RPMI8226 (cell line): ENCODE measurements at regions not wholly inside any gene's neighbourhood (a gene's known extent, or its start where the extent isn't known, plus 50 kb on each side); places are given as distances from the start of the nearest gene placed in this dataset.
"Not testable (repeated sequence)": the region's sequence is repeated elsewhere in the genome, so short reads cannot be mapped to it uniquely, and the experiment has no call there.

Experiments used
- DNase-seq: peaks from one replicate; pipeline ENCODE4 v3.0.0-alpha.2; 2015

- DNase-seq: no peak
Measured at GRCh38 chr13:40053401-40053800, 397.9 kb downstream of the COG6 start.

GRCh38 chr13:40054422-40054821 is 399.0 kb downstream of the COG6 start:
- DNase-seq: not testable (repeated sequence)

GRCh38 chr13:40056898-40057619 is 401.6 kb downstream of the COG6 start:
- no peak for DNase-seq

GRCh38 chr13:40058757-40059236 is 403.3 kb downstream of the COG6 start:
- DNase-seq: no peak

GRCh38 chr13:40059540-40060232 is 404.2 kb downstream of the COG6 start:
- DNase-seq: no peak

GRCh38 chr13:40060296-40061007 is 405.0 kb downstream of the COG6 start:
- DNase-seq: peak; percentile 60

- peak; percentile 62 for DNase-seq
Measured at GRCh38 chr13:40061466-40062450, 406.3 kb downstream of the COG6 start.

GRCh38 chr13:40063278-40063698 is 407.8 kb downstream of the COG6 start:
- DNase-seq: no peak

GRCh38 chr13:40063703-40064102 is 408.2 kb downstream of the COG6 start:
- DNase-seq: no peak

- DNase-seq: no peak
Measured at GRCh38 chr13:40064154-40065097, 409.0 kb downstream of the COG6 start.

- peak; percentile 45 for DNase-seq
Measured at GRCh38 chr13:40069173-40070044, 413.9 kb downstream of the COG6 start.

- DNase-seq: no peak
Measured at GRCh38 chr13:40070357-40070756, 414.9 kb downstream of the COG6 start.

GRCh38 chr13:40072663-40073120 is 417.2 kb downstream of the COG6 start:
- DNase-seq: no peak

GRCh38 chr13:40074338-40074737 is 418.9 kb downstream of the COG6 start:
- no peak for DNase-seq

GRCh38 chr13:40075281-40075680 is 419.8 kb downstream of the COG6 start:
- no peak for DNase-seq

- DNase-seq: no peak
Measured at GRCh38 chr13:40076765-40077362, 421.4 kb downstream of the COG6 start.

GRCh38 chr13:40077396-40078027 is 422.1 kb downstream of the COG6 start:
- no peak for DNase-seq

- DNase-seq: no peak
Measured at GRCh38 chr13:40079721-40080120, 424.3 kb downstream of the COG6 start.

- no peak for DNase-seq
Measured at GRCh38 chr13:40080676-40081075, 425.2 kb downstream of the COG6 start.
